ENCODE measurements at regions not wholly inside any gene's neighbourhood (a gene's known extent, or its start where the extent isn't known, plus 50 kb on each side); places are given as distances from the start of the nearest gene placed in this dataset.

GRCh38 chr12:98420461-98420860 lies 94.9 kb upstream of the TMPO start:
- H3K27me3 Mint-ChIP-seq (ENCODE audit: low read depth): no peaks in the 10 kb centered on the region
- Histone ChIP-seq H3K56ac (ENCODE audit: insufficient read length, low read depth, low read length) (no peak overlapping the region), H2AK5ac (ENCODE audit: insufficient read length, low read length) (no peak overlapping the region), H3K27me3 (ENCODE audit: insufficient read depth, low read length) (no peaks in the 10 kb centered on the region), H3K9ac (ENCODE audit: extremely low read depth, insufficient read length, low read length) (no peak overlapping the region), H3K79me1 (ENCODE audit: insufficient read depth, low read depth, low read length, poor library complexity, severe bottlenecking) (no peaks in the 10 kb centered on the region), H3K4me2 (ENCODE audit: insufficient read depth, insufficient read length, low read length) (no peak overlapping the region), H3K4me1 (ENCODE audit: insufficient read depth, low read length) (peaks cover 9% of the 10 kb centered on the region), H3K23me2 (ENCODE audit: insufficient read length, low read depth, low read length, poor library complexity, severe bottlenecking) (no peaks in the 10 kb centered on the region), H3K4ac (ENCODE audit: low read depth, low read length) (no peak overlapping the region), H3K18ac (ENCODE audit: insufficient read length, low read depth, low read length) (no peak overlapping the region), H3K79me2 (ENCODE audit: insufficient read depth, low read length) (no peaks in the 10 kb centered on the region), H2BK12ac (ENCODE audit: insufficient read length, low read depth, low read length) (no peak overlapping the region), H2BK5ac (ENCODE audit: insufficient read length, low read length) (no peak overlapping the region), H3K23ac (ENCODE audit: insufficient read length, low read depth, low read length) (no peak overlapping the region), H3K14ac (ENCODE audit: insufficient read depth, low read length) (no peak overlapping the region), H4K91ac (ENCODE audit: insufficient read length, low read depth, low read length) (no peak overlapping the region), H2AFZ (ENCODE audit: low read length) (no peak overlapping the region), H4K8ac (replicated peaks; ENCODE audit: insufficient read length, low read depth, low read length) (no peak overlapping the region), H4K5ac (ENCODE audit: insufficient read length, low read depth, low read length) (no peak overlapping the region), H2BK15ac (ENCODE audit: low read depth, low read length) (no peak overlapping the region), H2BK20ac (ENCODE audit: low read depth, low read length, poor library complexity, severe bottlenecking) (no peak overlapping the region), H3T11ph (ENCODE audit: low read length) (no peak overlapping the region), H3K9me3 (ENCODE audit: control insufficient read depth, low read depth, low read length) (no peaks in the 10 kb centered on the region), H3K27ac (ENCODE audit: insufficient read length, low read depth, low read length) (no peak overlapping the region), H4K20me1 (ENCODE audit: control insufficient read depth, insufficient read depth, insufficient read length) (no peaks in the 10 kb centered on the region), H2BK120ac (ENCODE audit: low read depth, low read length, poor library complexity, severe bottlenecking) (no peak overlapping the region)
- no peak for DNase-seq
- WGBS (ENCODE audit: extremely low coverage, insufficient read length, low lambda C conversion rate): no CpG with 5 or more reads among the region's 6 CpGs
- no peaks in the 10 kb centered on the region for H3K9me3 Mint-ChIP-seq
- H3K4me3 Mint-ChIP-seq: no peak overlapping the region
- H3K4me1 Mint-ChIP-seq: peaks cover 22 to 27% of the 10 kb centered on the region in 2 experiments
- no peak overlapping the region for H3K27ac Mint-ChIP-seq
- H3K36me3 Mint-ChIP-seq (ENCODE audit: insufficient read depth in 1 of 3, low read depth in 3 of 3): no peaks in the 10 kb centered on the region
- TF ChIP-seq CTCF (conservative IDR thresholded peaks at IDR 0.05): no peak

All from H9 (cell line).